ENCODE measurements at regions not wholly inside any gene's neighbourhood (a gene's known extent, or its start where the extent isn't known, plus 50 kb on each side); places are given as distances from the start of the nearest gene placed in this dataset.

GRCh38 chr5:8811581-8811980 lies 734.3 kb downstream of the SEMA5A start:
- WGBS (ENCODE audit: low lambda C conversion rate) = under 1% methylated on average over 3 of the region's 3 CpGs
- no peaks in the 10 kb centered on the region for H3K36me3 ChIP-seq (replicated peaks in 1 of 2; ENCODE audit: control insufficient read depth in 1 of 2, insufficient read depth in 2 of 2, low read length in 2 of 2)
- ATAC-seq (no peak), DNase-seq (ENCODE audit: low spot score) (no peak), FAIRE-seq (no peak)
- no peaks in the 10 kb centered on the region for H4K20me1 ChIP-seq (ENCODE audit: insufficient read depth, low read length)
- no TSS peak for BruUV-seq (replicated peaks)
- no peak overlapping the region for H2AFZ ChIP-seq (ENCODE audit: low read length)
- no peak overlapping the region for H3K4me2 ChIP-seq (ENCODE audit: low read depth, low read length)
- no peaks in the 10 kb centered on the region for H3K27me3 ChIP-seq (ENCODE audit: control insufficient read depth in 1 of 2, insufficient read depth in 2 of 2, low read length in 2 of 2)
- no peaks in the 10 kb centered on the region for H3K4me1 ChIP-seq (ENCODE audit: insufficient read depth, low read length)
- peaks cover 94% of the 10 kb centered on the region for H3K9me3 ChIP-seq (ENCODE audit: low read length)
- CTCF ChIA-PET (ENCODE audit: low intra/inter-chr PET ratio, low total read pairs) = no interaction called here
- no peak overlapping the region for H3K4me3 ChIP-seq (replicated peaks in 1 of 3; ENCODE audit: insufficient read depth in 1 of 3, low read depth in 2 of 3, low read length in 3 of 3)
- TF ChIP-seq HOXA9 (CRISPR knock-in tag; IDR thresholded peaks at IDR 0.05; ENCODE audit: borderline replicate concordance) = no peak
- TF ChIP-seq HNRNPL (IDR thresholded peaks at IDR 0.05; ENCODE audit: low read depth, low read length) = no peak
- no peak for TF ChIP-seq MATR3 (CRISPR knock-in tag; IDR thresholded peaks at IDR 0.05)
- no peak for TF ChIP-seq TOE1 (CRISPR knock-in tag; IDR thresholded peaks at IDR 0.05)
- no peak for TF ChIP-seq MTA1 (CRISPR knock-in tag; IDR thresholded peaks at IDR 0.05; ENCODE audit: borderline replicate concordance)
- no peak for TF ChIP-seq PRDM15 (CRISPR knock-in tag; IDR thresholded peaks at IDR 0.05)
- TF ChIP-seq BCL3 (CRISPR knock-in tag; IDR thresholded peaks at IDR 0.05) = no peak
- POLR2A ChIA-PET = no interaction called here
- no peaks in the 10 kb centered on the region for H3K79me2 ChIP-seq (ENCODE audit: insufficient read depth, low read length)
- intact Hi-C loops (cut with micrococcal nuclease; ENCODE audit: unreplicated experiment) (no loop called here), in situ Hi-C loops (cut with HindIII; ENCODE audit: extremely low pct_ligation_motif_present, low pct_unique_long_range_greater_than_20kb) (no loop called here)
- H3K9ac ChIP-seq (ENCODE audit: insufficient read depth, low read depth, low read length) = no peak overlapping the region
- no peak overlapping the region for H3K27ac ChIP-seq (ENCODE audit: extremely low read length, insufficient read depth, low read length)
